GM20000 (cell line): ENCODE measurements at regions not wholly inside any gene's neighbourhood (a gene's known extent, or its start where the extent isn't known, plus 50 kb on each side); places are given as distances from the start of the nearest gene placed in this dataset.

ENCODE experiments used
- DNase-seq: peaks from one replicate; pipeline ENCODE4 v3.0.0; 2012; ENCODE audit warnings: low spot score
- CTCF ChIP-seq: IDR thresholded peaks from 2 replicates; pipeline ENCODE4 v1.5.1; 2012; ENCODE audit warnings: mild to moderate bottlenecking, control low read depth; ENCODE audit errors: extremely low read depth, missing control alignments

DNA sequence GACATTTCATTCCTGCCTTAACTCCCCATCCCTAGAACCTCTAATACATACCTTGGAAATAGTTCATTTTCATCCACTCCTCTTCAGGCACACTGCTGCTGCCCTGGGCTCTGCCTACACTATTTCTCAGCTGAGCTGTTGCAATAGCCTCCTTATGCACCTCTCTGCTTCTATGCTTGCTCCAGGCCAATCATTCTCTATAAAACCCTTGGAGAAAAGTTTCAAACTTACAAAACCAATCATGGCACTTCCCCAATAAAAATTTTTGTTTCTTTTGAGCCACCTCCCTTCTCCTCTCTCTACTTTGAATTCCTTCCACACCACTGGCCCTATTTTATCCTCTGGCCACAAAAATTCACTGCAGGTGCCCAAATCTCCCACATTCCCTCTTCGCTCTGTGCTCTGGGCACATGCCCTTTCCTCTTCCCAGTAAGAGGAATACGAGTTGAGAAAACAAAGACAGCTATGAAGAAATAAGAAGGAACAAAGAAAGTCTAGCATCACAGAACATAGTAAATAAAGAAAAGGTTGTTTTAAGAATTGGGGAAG is 301.4 kb downstream of the ELAVL2 start:
- no peak for DNase-seq
- no peak for TF ChIP-seq CTCF

DNA sequence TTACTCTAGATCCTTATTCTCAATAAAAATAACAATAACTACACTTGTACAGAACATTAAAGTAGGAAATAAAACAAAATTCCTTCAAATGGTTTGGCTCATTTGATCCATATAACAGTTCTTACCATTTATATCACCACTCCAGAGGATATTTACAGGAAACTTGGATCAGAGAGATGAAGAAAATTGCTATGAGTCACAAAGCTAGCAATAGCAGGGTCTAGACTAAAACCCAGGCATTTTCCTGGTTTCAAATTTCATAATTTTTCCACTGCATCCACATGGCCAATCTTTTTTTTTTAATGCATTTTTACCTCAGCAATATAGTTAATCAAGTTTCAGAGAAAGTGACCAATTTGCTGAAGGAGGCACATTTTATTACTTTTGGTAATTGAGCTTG is 299.2 kb downstream of the ELAVL2 start:
- TF ChIP-seq CTCF = no peak

GRCh38 chr9:23532282-23532681 is 293.8 kb downstream of the ELAVL2 start:
- no peak for DNase-seq
- no peak for TF ChIP-seq CTCF

More for the DNA sequence above, 299.2 kb downstream of the ELAVL2 start:
- DNase-seq = no peak

DNA sequence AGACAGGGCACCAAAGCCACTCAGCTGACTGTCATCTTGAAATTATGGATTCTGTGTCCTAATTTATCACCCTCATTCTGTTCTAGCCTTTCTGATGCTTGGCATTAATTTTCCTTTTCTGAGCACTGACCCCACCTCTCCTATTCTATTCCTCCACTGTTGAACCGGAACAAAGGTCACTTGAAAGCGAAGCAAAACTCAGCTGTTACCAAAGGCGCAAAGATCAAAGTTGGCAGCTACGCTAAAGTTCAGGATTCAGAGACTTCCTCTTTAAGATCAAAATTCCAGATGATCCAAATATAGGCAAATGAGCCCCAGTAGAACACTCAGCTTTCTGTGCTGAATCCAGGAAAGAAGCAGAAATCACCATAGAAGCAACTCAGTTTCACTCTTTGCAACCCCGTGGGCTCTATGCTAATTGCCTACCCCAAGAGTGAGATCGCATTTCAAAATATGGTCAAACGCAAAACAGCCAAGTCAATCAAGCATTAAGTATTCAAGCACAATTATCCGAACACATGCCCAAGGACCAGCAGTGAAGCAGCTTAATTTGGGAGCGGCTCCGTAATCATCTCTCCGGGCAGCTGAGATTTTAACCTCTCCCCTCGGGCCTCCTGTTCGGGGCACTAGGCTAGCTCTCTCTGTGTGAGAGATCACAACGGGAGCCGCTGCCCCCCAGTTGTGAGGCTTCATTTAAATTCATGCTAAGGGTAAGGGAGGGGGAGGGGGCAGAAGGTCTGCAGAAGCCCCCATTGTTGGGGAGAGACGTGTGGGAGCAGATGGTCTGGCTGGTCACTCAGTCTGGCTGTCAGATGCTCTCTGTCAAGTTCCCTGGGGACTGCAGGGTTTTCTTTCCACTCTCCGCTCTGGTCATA is 288.6 kb downstream of the ELAVL2 start:
- DNase-seq = no peak
- TF ChIP-seq CTCF = no peak

DNA sequence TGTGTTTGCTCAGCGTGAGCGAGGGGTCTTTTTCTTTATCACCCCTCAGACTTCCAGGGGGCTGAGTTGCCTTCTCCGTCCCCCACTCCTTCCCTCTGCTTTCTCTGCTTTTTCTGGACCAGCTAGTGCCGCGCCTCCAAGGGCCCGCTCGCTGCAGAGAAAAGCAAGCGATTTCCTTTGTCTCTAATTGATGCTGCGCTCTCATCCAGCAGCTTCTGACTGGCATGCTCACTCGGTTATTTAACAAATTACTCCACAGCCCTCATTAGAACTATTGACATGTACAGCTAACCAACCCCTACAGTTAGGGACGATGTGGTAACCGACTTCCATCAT is 288.0 kb downstream of the ELAVL2 start:
- no peak for TF ChIP-seq CTCF
- no peak for DNase-seq

DNA sequence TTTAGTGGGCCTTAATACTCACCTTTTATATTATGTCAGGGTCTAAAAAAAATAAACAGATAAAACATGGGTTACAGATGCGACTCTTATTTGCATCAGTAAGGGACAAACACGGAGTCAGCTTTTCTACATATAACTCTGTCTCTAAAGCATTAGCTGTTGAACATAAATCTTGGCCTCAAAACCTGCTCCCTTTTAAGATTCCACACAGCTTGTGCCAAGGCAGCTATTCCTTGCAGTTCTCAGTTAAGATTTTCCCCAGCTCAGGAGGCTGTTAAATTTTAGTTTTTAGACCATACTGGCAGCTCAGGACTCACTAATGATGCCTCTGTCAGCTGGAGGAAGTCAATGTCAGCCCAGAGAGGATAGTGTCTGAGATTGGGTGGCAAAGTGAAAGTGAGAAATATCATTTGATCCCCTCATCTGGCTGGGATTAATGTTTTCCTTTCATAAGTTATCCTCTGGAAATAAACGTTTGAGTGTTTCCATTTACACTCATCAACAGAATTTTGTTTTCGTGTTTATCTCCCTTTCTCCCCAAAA is 287.5 kb downstream of the ELAVL2 start:
- no peak for DNase-seq
- TF ChIP-seq CTCF = no peak

- TF ChIP-seq CTCF = no peak
- no peak for DNase-seq
These were observed 286.7 kb downstream of the ELAVL2 start for GRCh38 chr9:23539311-23539710.
